Left kidney (tissue), 1 donor: ENCODE measurements at regions not wholly inside any gene's neighbourhood (a gene's known extent, or its start where the extent isn't known, plus 50 kb on each side); places are given as distances from the start of the nearest gene placed in this dataset.

Experiments used
- DNase-seq: peaks from one replicate; pipeline ENCODE4 v3.0.0-alpha.2; 2013

- no peak for DNase-seq
Observed at GRCh38 chr10:130745821-130746220, 565.7 kb downstream of the TCERG1L start.

- DNase-seq, result no peak
Observed at GRCh38 chr10:130746311-130746710, 565.2 kb downstream of the TCERG1L start.

DNA sequence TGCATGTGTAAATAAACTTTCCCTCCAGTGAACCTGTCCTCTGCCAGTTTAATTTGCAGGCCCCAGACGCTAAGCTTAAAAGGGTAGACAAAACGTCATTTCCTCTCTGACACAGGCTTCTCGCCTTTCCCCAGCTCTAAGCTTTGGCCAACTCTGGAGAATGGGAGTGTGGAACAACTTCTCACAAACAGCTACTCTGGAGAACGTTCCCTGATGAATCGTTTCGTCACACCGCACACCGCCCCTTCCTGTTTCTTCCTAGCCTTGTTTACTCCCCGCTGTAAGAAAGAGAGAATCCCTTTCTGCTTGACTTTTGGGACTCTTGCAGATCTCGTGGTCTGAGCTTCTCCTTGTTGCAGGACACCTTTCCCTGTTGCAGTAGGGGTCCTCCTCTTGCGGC is 564.2 kb downstream of the TCERG1L start:
- DNase-seq, result no peak

DNA sequence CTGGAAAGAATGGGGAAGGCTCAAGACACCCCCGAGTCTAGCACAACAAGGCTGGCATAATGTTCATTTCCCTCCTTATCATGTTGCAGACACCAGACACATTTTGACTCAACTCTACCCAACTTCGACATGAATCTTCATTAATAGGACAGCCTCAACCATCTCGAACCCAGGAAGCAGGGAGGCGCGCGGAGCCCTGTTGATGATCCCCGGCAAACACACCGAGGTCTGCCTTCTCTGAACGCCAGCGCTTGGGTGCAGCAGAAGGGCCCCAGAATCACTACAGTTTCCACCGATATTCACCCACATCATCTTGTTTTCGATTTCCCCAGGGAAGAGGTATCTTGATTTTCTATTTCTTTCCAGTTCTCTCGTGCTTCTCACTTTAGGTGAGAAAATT is 563.6 kb downstream of the TCERG1L start:
- DNase-seq, result no peak

GRCh38 chr10:130748409-130749057 is 563.0 kb downstream of the TCERG1L start:
- DNase-seq, result no peak

DNA sequence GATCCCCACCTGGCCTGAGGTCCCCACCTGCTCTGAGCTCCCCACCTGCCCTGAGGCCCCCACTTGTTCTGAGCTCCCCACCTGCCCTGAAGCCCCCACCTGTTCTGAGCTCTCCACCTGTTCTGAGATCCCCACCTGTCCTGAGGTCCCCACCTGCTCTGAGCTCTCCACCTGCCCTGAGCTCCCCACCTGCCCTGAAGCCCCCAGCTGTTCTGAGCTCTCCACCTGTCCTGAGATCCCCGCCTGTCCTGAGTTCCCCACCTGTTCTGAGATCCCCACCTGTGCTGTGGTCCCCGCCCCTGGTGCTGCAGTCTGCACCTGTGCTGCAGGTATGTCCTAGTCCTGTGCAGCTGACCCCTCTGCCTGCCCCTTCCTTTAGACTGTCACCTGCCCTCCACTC is 561.6 kb downstream of the TCERG1L start:
- DNase-seq, result no peak

DNA sequence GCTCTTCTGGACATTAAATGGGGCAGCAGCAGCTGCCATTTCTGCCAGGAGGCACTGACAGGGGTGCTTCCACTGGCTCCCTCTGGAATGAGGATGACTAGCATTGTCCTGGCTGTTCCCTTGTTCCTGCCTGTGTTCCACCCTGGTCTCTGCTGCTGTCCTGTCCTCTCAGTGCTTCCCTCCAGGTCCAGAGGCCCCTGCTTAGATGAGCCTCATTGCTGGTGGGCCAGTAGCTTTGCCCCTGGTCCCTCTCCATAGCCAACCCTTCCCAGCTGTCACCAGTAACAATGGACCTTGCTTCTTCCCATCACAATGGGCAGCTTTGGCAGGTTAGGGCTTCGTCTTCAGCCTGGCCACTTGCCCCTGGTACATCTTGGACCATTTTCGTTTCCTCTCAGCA is 561.1 kb downstream of the TCERG1L start:
- no peak for DNase-seq

- DNase-seq, result no peak
Observed at GRCh38 chr10:130751106-130751840, 560.2 kb downstream of the TCERG1L start.

GRCh38 chr10:130751851-130752250 is 559.7 kb downstream of the TCERG1L start:
- DNase-seq, result no peak

- DNase-seq, result no peak
Observed at GRCh38 chr10:130756651-130757050, 554.9 kb downstream of the TCERG1L start.

DNA sequence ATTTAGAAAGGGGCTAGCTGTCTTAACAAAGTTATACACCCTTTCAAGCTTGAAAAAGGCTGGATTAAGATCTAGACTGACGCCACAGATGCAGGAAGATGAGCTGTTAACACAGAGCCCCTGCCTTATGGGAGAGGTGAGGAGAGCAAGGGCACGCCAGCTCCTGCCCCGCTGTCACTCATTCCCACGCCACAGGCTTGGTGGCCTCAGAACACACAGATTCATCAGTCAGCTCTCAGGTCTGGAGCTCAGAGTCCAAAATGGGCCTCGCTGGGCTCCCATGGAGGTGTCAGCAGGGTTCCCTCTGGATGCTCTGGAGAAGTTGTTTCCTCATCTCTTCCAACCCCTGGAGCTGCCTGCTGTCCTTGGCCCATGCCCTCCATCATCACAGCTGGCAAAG is 554.2 kb downstream of the TCERG1L start:
- no peak for DNase-seq

DNA sequence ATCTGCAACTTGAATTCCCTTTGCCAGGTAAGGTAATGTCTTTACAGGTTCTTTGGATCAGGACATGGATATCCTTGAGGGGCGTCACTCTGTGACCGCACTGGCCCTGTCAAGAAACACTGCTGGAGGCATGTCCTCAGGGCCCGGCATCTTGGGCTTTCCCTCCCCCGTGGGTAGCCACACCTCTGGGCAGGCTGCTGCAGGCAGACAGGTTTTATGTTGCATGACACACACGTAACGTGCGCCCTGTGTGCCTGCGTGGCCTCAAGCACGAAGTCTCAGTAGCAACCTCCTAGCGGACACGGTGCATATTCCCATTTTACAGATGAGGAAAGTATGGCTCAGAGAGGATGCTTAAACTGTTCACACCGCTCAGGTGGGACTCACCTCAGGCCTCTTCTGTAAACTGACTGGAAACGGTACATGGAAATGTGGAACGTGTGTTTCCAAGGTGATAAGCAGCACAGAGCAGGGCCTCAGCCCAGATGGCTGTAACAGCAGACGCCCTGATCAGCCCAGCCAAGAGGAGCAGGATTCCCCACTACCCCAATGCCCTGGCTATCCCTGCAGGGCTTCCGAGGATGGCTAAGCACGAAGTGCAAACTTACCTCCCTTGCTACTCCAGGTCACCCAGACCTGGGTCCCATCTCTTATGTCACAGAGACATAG is 553.6 kb downstream of the TCERG1L start:
- DNase-seq, result no peak

DNA sequence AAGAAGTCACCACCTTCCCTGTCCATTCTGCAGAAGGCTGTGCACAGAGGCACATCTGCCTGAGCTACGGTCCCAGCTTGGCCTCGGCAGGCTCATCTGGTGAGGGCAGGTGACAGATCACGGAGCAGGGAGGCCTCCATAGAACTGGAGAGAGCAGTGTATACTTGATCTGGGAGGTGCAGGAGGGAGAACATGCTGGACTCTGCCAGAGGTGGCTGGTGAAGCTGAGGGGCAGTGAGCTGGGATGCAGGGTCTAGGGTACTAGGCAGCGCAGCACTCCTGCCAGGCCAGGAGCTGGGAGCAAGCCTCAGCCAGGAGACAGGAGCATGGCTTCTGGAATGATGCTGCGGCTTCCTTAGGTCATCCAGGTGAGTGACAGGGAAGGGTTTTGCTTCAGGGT is 553.0 kb downstream of the TCERG1L start:
- no peak for DNase-seq

GRCh38 chr10:130761032-130761575 is 550.4 kb downstream of the TCERG1L start:
- DNase-seq, result no peak

GRCh38 chr10:130761788-130762301 is 549.7 kb downstream of the TCERG1L start:
- peak; percentile 60 for DNase-seq

GRCh38 chr10:130762491-130762890 is 549.0 kb downstream of the TCERG1L start:
- DNase-seq, result no peak

- DNase-seq, result no peak
Observed at GRCh38 chr10:130763071-130763470, 548.5 kb downstream of the TCERG1L start.

DNA sequence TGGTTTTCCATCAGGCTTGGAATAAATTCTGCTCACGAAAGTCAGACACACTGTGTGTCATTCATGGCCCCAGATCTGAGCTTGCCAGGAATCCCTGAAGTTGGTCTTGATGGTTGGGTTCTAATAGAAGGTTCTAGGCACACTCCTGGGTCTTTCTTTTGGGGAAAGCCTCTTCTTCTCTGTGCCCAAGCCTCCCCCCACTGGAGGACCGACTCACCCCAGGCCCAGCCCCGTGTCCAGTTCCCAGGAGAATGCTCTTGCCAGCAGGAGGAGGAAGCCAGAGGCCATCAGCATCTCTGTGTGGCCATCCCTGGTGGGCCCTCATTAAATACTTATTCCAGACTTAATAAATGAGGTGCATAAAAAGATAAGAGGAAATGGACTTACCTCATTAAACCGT is 548.0 kb downstream of the TCERG1L start:
- no peak for DNase-seq

- no peak for DNase-seq
Observed at GRCh38 chr10:130764651-130765050, 546.9 kb downstream of the TCERG1L start.

- DNase-seq, result no peak
Observed at GRCh38 chr10:130766071-130766470, 545.5 kb downstream of the TCERG1L start.

DNA sequence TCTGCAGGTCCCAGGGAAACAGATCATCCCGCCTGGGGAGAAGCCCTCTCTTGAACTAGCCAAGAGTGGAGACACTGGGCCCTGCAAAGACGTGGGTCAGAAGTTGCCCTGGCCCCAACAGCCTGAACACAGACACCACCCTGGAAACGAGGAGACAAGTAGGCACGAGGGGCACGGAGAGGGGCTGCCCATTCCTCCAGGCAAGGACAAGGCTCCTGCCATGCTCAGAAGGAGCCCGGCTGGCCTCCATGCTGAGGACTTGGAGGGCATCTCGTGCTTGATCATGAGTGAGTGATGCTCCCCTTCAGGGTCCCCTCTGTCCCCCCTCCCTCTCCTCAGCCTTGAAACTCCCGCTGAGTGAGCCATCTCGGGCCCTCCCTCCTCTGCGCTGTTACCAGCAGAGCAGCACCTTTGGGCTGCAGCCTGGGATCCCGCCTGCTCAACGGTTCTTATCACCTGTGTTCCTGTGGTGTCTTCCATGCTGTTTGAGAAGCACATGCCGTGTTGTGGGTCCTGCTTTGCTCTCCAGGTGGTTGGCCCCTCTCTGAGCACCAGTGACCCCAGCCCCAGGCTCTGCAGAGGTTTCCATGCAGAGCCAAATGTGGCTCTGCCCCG is 544.3 kb downstream of the TCERG1L start:
- DNase-seq, result no peak
